Right atrium auricular region (tissue), 2 donors: ENCODE measurements at regions not wholly inside any gene's neighbourhood (a gene's known extent, or its start where the extent isn't known, plus 50 kb on each side); places are given as distances from the start of the nearest gene placed in this dataset.

ENCODE experiments used
- DNase-seq: peaks from one replicate; pipeline ENCODE4 v3.0.0-alpha.2; 2019; ENCODE audit warnings: low spot score
- H3K27ac ChIP-seq, 2 donors: fragments of 200-600 bp; sonication (generic); 1 replicate in 1 of 2; 2 replicates in 1 of 2; pipeline ENCODE4 v1.5.1; 2016 to 2019
- H3K27me3 ChIP-seq, 2 donors: fragments of 200-600 bp; sonication (generic); one replicate each; pipeline versions ENCODE4 v1.5.1 to v1.6.0; 2017 to 2019
- H3K36me3 ChIP-seq: fragments of 200-600 bp; sonication (generic); one replicate; pipeline ENCODE4 v1.5.1; 2016
- H3K4me1 ChIP-seq, 2 donors: fragments of 200-600 bp; sonication (generic); one replicate each; pipeline versions ENCODE4 v1.5.1 to v1.6.0; 2017 to 2019
- H3K4me3 ChIP-seq, 2 donors: fragments of 200-600 bp; sonication (generic); 1 replicate in 1 of 2; 2 replicates in 1 of 2; pipeline ENCODE4 v1.5.1; 2017 to 2019; ENCODE audit warnings: mild to moderate bottlenecking in 1 of 2, moderate library complexity in 1 of 2
- H3K9me3 ChIP-seq, 2 donors: fragments of 200-600 bp; sonication (generic); one replicate each; pipeline ENCODE4 v1.5.1; 2019
- CTCF ChIP-seq, 2 donors: fragments of 200-600 bp; sonication (generic); IDR thresholded peaks; one replicate each; pipeline ENCODE4 v1.5.1; 2019; ENCODE audit warnings: antibody characterized with exemption in 2 of 2

DNA sequence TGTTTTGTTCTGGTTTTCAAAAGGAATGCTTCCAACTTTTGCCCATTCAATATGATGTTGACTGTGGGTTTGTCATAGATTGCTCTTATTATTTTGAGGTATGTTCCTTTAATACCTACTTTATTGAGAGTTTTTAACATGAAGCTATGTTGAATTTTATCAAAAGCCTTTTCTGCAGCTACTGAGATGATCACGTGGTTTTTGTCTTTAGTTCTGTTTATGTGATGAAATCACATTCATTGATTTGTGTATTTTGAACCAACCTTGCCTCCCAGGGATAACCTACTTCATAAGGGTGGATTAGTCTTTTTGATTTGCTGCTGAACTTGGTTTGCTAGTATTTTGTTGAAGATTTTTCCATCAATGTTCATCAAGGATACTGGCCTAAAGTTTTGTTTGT lies 92.7 kb upstream of the TCF21 start:
- H3K9me3 ChIP-seq = peaks cover 0 to 20% of the 10 kb centered on the region in 2 donors
- H3K4me3 ChIP-seq = no peak overlapping the region
- H3K27ac ChIP-seq = no peak overlapping the region
- no peaks in the 10 kb centered on the region for H3K36me3 ChIP-seq
- TF ChIP-seq CTCF (IDR thresholded peaks at IDR 0.05) = no peak
- no peak for DNase-seq
- H3K4me1 ChIP-seq = no peaks in the 10 kb centered on the region
- H3K27me3 ChIP-seq = no peaks in the 10 kb centered on the region

GRCh38 chr6:133799043-133799442 lies 89.9 kb upstream of the TCF21 start:
- H3K36me3 ChIP-seq = no peaks in the 10 kb centered on the region
- DNase-seq = no peak
- peaks cover 0 to 20% of the 10 kb centered on the region in 2 donors for H3K9me3 ChIP-seq

DNA sequence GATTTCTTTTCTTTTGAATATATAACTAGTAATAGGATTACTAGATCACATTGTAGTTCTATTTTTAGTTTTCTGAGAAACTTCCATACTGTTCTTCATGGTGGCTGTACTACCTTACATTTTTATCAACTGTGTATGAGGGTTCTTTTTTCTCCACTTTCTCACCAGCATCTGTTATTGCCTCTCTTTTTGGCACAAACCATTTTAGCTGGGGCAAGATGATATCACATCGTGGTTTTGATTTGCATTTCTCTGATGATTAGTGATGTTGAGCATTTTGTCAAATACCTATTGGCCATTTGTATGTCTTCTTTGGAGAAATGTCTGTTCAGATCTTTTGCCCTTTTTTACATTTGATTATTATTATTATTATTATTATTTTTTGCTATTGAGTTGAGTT lies 86.1 kb upstream of the TCF21 start:
- H3K9me3 ChIP-seq = peaks cover 0 to 9% of the 10 kb centered on the region in 2 donors

More at GRCh38 chr6:133799043-133799442, 89.9 kb upstream of the TCF21 start:
- H3K27ac ChIP-seq = no peak overlapping the region
- no peak for TF ChIP-seq CTCF (IDR thresholded peaks at IDR 0.05)
- no peaks in the 10 kb centered on the region for H3K4me1 ChIP-seq
- no peaks in the 10 kb centered on the region for H3K27me3 ChIP-seq
- H3K4me3 ChIP-seq = no peak overlapping the region

GRCh38 chr6:133804265-133804664 lies 84.6 kb upstream of the TCF21 start:
- Histone ChIP-seq H3K27me3 (no peaks in the 10 kb centered on the region), H3K4me1 (no peaks in the 10 kb centered on the region), H3K27ac (peak overlapping the region in 1 of 2 donors; percentile 50), H3K4me3 (no peak overlapping the region), H3K9me3 (no peaks in the 10 kb centered on the region), H3K36me3 (no peaks in the 10 kb centered on the region)
- DNase-seq = peak; percentile 66
- TF ChIP-seq CTCF (IDR thresholded peaks at IDR 0.05) = no peak

More for the DNA sequence above, 86.1 kb upstream of the TCF21 start:
- H3K27ac ChIP-seq = no peak overlapping the region
- H3K4me3 ChIP-seq = no peak overlapping the region
- no peaks in the 10 kb centered on the region for H3K4me1 ChIP-seq
- TF ChIP-seq CTCF (IDR thresholded peaks at IDR 0.05) = no peak
- DNase-seq = no peak
- no peaks in the 10 kb centered on the region for H3K36me3 ChIP-seq
- H3K27me3 ChIP-seq = no peaks in the 10 kb centered on the region

DNA sequence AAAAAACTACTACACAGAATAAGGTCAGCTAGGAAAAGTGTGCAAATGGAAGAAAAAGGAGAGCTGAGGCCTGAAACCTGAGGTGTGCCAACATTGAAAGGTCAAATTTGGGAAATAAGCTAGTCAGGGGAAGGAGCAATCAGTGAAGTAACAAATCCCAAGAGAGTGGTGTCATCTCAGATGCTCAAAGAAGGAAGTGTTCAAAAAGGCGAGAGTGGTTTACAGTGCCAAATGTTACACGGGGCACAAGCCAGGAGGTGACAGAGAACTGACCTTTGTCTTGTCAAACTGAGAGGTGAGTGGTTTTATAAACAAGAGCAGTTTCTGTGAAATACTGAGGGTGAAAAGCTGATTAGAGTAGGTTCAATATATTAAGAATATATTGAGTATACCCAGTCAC lies 83.0 kb upstream of the TCF21 start:
- no peaks in the 10 kb centered on the region for H3K9me3 ChIP-seq
- peak overlapping the region in 1 of 2 donors; percentile 40 for H3K27ac ChIP-seq
- no peak for DNase-seq
- no peak for TF ChIP-seq CTCF (IDR thresholded peaks at IDR 0.05)
- H3K36me3 ChIP-seq = no peaks in the 10 kb centered on the region
- no peak overlapping the region for H3K4me3 ChIP-seq
- no peaks in the 10 kb centered on the region for H3K27me3 ChIP-seq
- H3K4me1 ChIP-seq = no peaks in the 10 kb centered on the region

DNA sequence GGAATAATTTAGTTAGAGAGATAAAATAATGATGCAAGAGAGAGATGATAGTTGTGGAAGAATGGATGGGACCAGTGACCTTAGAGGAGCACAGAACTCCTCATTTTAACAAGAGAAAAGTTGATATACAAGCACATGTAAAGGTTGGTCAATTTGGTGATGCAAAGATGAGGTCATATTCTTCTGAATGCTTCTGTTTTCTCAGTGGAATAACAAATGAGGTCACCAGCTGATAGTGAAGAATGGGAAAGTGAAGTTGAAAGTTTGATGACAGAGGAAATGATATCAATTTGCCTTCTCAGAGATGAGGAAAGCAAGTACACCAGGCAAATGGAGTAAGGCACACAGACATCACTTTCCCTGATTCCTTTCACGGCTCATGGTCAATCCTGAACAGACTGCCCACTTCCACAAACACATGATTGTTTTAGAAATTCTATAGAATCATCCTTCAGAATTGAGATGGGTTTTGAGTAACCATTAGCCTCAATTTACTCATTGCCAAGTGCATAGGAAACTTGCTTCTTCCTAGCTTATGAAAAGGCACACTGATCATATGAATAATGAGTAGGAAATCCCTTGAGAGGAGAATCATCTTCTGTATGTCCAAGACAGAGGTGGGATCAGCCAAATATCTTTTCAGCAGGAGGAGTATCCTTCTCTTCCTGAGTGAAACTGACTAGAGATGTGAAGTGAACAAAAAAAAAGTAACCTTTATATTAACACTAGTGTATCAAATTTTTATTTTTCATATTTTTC lies 82.4 kb upstream of the TCF21 start:
- Histone ChIP-seq H3K9me3 (no peaks in the 10 kb centered on the region), H3K4me1 (no peaks in the 10 kb centered on the region), H3K27ac (peak overlapping the region in 1 of 2 donors; percentile 40), H3K27me3 (no peaks in the 10 kb centered on the region), H3K36me3 (no peaks in the 10 kb centered on the region), H3K4me3 (no peak overlapping the region)
- no peak for DNase-seq
- TF ChIP-seq CTCF (IDR thresholded peaks at IDR 0.05) = no peak
